Left lung (tissue), 4 donors: ENCODE measurements at regions not wholly inside any gene's neighbourhood (a gene's known extent, or its start where the extent isn't known, plus 50 kb on each side); places are given as distances from the start of the nearest gene placed in this dataset.

ENCODE experiments used
- ATAC-seq: fragments of 200-7000 bp; cut with Tn5 transposase; one replicate; pipeline ENCODE4 v1.9.1; 2020; ENCODE audit warnings: moderate library complexity
- DNase-seq, 4 donors: peaks; one replicate each; pipeline ENCODE4 v3.0.0-alpha.2; 2013 to 2020
- H3K27ac ChIP-seq, 2 donors: fragments of 200-600 bp; sonication (generic) in 1 of 2; one replicate each; pipeline versions ENCODE4 v1.5.0 to v1.8.0; 2020 to 2021
- H3K27me3 ChIP-seq, 2 donors: fragments of 200-600 bp; sonication (generic) in 1 of 2; one replicate each; pipeline versions ENCODE4 v1.5.0 to v1.8.0; 2020 to 2021
- H3K36me3 ChIP-seq, 2 donors: fragments of 200-600 bp; sonication (generic) in 1 of 2; one replicate each; pipeline versions ENCODE4 v1.5.0 to v1.8.0; 2020 to 2021
- H3K4me1 ChIP-seq, 2 donors: fragments of 200-600 bp; one replicate each; pipeline ENCODE4 v1.8.0; 2021
- H3K4me3 ChIP-seq, 2 donors: fragments of 200-600 bp; sonication (generic) in 1 of 2; one replicate each; pipeline versions ENCODE4 v1.5.0 to v1.8.0; 2020 to 2021; ENCODE audit warnings: mild to moderate bottlenecking in 1 of 2
- H3K9me3 ChIP-seq, 2 donors: fragments of 200-600 bp; sonication (generic) in 1 of 2; one replicate each; pipeline versions ENCODE4 v1.5.0 to v1.8.0; 2020 to 2021
- CTCF ChIP-seq, 2 donors: fragments of 200-600 bp; sonication (generic) in 1 of 2; IDR thresholded peaks; one replicate each; pipeline versions ENCODE4 v1.5.0 to v1.8.0; 2021; ENCODE audit warnings: antibody characterized with exemption in 2 of 2
- intact Hi-C, 2 donors: fragments of 100-400 bp; cut with DNase I; formaldehyde crosslinking; loops; one replicate each; pipeline versions ENCODE4 v1.11.2 to v1.14.2; 2022
- donor health status: DM: no; HTN: yes; CAD: no.
- donor health status: DM: no; HTN: no; CAD: no.

- Histone ChIP-seq H3K4me1 (no peaks in the 10 kb centered on the region), H3K4me3 (no peak overlapping the region), H3K27me3 (no peaks in the 10 kb centered on the region), H3K9me3 (peaks cover 0 to 48% of the 10 kb centered on the region in 2 donors), H3K27ac (no peak overlapping the region), H3K36me3 (no peaks in the 10 kb centered on the region)
- TF ChIP-seq CTCF (IDR thresholded peaks at IDR 0.05): no peak
- no peak for ATAC-seq
- intact Hi-C loops: no loop called here
- no peak for DNase-seq
Measured at GRCh38 chr1:106480629-106481028, 575.8 kb upstream of the PRMT6 start.

GRCh38 chr1:106492880-106493279, 563.6 kb upstream of the PRMT6 start:
- ATAC-seq: no peak

DNA sequence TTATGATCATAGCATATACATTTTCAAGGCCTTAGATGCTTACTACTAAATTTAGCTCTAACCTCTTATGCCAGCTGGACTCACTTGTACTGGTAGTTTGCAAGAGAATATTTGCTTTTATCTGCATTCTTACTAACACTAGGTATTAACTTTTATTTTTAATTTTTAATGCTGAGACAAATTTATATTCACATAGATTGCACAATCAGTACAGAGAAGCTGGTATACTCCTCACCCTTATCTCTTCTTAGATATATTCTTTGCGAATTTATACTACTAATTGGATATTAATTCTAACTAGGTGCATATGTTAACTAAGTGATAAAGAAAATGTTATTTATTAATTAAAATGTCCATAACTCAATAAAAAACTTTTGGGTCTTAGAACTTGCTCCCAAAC, 561.8 kb upstream of the PRMT6 start:
- ATAC-seq: no peak
- Histone ChIP-seq H3K4me1 (no peaks in the 10 kb centered on the region), H3K9me3 (no peaks in the 10 kb centered on the region), H3K36me3 (no peaks in the 10 kb centered on the region), H3K27ac (no peak overlapping the region), H3K4me3 (no peak overlapping the region), H3K27me3 (no peaks in the 10 kb centered on the region)
- intact Hi-C loops: no loop called here
- no peak for TF ChIP-seq CTCF (IDR thresholded peaks at IDR 0.05)
- no peak for DNase-seq

More at GRCh38 chr1:106492880-106493279, 563.6 kb upstream of the PRMT6 start:
- Histone ChIP-seq H3K27ac (no peak overlapping the region), H3K9me3 (no peaks in the 10 kb centered on the region), H3K36me3 (no peaks in the 10 kb centered on the region), H3K27me3 (no peaks in the 10 kb centered on the region), H3K4me3 (no peak overlapping the region), H3K4me1 (no peaks in the 10 kb centered on the region)
- TF ChIP-seq CTCF (IDR thresholded peaks at IDR 0.05): no peak
- intact Hi-C loops: no loop called here
- no peak for DNase-seq

DNA sequence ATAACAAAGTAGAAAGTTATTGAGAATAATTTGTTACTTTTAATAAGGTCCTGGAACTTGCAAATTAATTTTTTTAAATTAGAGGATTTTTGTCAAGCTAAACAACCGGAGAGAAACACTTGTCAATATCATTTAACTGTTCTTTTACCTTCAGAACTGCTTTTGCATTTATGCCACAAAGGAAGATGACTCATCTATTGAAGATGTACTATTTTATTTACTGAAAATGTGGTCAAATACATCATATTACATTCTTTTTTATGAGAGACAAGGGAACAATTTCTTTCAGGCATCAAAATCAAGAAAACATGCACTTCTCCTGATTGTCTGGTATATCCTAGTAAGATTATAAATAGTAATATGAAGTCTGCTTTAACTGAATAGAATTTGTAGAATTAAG, 558.2 kb upstream of the PRMT6 start:
- no peaks in the 10 kb centered on the region for H3K9me3 ChIP-seq
- no peak overlapping the region for H3K4me3 ChIP-seq
- DNase-seq (no peak), ATAC-seq (no peak)
- no peak overlapping the region for H3K27ac ChIP-seq
- no peaks in the 10 kb centered on the region for H3K27me3 ChIP-seq
- no peaks in the 10 kb centered on the region for H3K36me3 ChIP-seq
- intact Hi-C loops: no loop called here
- no peak for TF ChIP-seq CTCF (IDR thresholded peaks at IDR 0.05)
- no peaks in the 10 kb centered on the region for H3K4me1 ChIP-seq

DNA sequence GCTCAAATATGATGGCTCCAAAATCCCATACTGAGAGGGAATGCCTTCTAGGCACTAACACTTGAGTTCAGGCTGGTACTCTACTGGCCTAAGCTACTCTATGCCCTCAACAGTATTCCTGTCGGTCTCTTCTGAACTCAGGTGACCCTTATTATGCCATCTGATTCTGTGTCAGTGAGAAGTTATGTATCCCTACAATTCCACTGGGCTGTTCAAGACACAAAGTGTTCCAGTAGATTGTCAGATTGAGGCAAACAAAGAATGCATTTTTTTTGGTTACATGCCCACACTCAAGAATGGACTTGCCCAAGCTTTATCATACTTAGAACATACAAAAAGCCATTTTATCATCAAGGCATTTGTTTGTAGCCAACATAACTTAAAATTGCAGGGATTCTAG, 553.8 kb upstream of the PRMT6 start:
- Histone ChIP-seq H3K4me1 (no peaks in the 10 kb centered on the region), H3K27ac (no peak overlapping the region), H3K36me3 (no peaks in the 10 kb centered on the region), H3K9me3 (no peaks in the 10 kb centered on the region), H3K4me3 (no peak overlapping the region), H3K27me3 (no peaks in the 10 kb centered on the region)
- ATAC-seq (no peak), DNase-seq (no peak)
- intact Hi-C loops: no loop called here
- TF ChIP-seq CTCF (IDR thresholded peaks at IDR 0.05): no peak
